NB4 (cell line): ENCODE measurements at regions not wholly inside any gene's neighbourhood (a gene's known extent, or its start where the extent isn't known, plus 50 kb on each side); places are given as distances from the start of the nearest gene placed in this dataset.
"Not testable (repeated sequence)": the region's sequence is repeated elsewhere in the genome, so short reads cannot be mapped to it uniquely, and the experiment has no call there.

Experiments used
- MYC ChIP-seq: IDR thresholded peaks from 2 replicates; pipeline ENCODE4 v1.6.1; 2011; ENCODE audit warnings: low read depth, low read length
- POLR2A ChIP-seq: IDR thresholded peaks from 2 replicates; pipeline ENCODE4 v1.6.1; 2011; ENCODE audit warnings: mild to moderate bottlenecking; ENCODE audit not compliant: insufficient read length; ENCODE audit errors: extremely low read depth
- TF ChIP-seq, protein P1 (sequence below): IDR thresholded peaks from one replicate; pipeline ENCODE4 v1.5.1; 2012; ENCODE audit warnings: low read depth, low read length
- TF ChIP-seq, protein P2 (sequence below): IDR thresholded peaks from 2 replicates; pipeline ENCODE4 v1.6.1; 2011; ENCODE audit warnings: low read depth, low read length

DNA sequence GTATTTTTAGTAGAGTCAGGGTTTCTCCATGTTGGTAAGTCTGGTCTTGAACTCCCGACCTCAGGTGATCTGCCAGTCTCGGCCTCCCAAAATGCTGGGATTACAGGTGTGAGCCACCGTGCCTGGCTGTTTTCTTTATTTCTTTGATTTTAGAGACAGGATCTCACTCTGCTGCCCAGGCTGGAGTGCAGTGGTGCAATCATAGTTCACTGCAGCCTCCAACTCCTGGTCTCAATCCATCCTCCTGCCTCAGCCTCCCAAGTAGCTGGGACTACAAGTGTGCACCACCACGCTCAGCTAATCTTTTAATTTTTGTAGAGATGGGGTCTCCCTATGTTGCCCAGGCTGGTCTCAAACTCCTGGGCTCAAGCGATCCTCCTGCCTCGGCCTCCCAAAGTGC lies 61.5 kb upstream of the ADGRE5 start:
- TF ChIP-seq, protein P1, sequence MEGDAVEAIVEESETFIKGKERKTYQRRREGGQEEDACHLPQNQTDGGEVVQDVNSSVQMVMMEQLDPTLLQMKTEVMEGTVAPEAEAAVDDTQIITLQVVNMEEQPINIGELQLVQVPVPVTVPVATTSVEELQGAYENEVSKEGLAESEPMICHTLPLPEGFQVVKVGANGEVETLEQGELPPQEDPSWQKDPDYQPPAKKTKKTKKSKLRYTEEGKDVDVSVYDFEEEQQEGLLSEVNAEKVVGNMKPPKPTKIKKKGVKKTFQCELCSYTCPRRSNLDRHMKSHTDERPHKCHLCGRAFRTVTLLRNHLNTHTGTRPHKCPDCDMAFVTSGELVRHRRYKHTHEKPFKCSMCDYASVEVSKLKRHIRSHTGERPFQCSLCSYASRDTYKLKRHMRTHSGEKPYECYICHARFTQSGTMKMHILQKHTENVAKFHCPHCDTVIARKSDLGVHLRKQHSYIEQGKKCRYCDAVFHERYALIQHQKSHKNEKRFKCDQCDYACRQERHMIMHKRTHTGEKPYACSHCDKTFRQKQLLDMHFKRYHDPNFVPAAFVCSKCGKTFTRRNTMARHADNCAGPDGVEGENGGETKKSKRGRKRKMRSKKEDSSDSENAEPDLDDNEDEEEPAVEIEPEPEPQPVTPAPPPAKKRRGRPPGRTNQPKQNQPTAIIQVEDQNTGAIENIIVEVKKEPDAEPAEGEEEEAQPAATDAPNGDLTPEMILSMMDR: not testable (repeated sequence)
- not testable (repeated sequence) for TF ChIP-seq POLR2A, MYC
- TF ChIP-seq, protein P2, sequence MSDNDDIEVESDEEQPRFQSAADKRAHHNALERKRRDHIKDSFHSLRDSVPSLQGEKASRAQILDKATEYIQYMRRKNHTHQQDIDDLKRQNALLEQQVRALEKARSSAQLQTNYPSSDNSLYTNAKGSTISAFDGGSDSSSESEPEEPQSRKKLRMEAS: not testable (repeated sequence)
